ENCODE measurements at regions not wholly inside any gene's neighbourhood (a gene's known extent, or its start where the extent isn't known, plus 50 kb on each side); places are given as distances from the start of the nearest gene placed in this dataset.

DNA sequence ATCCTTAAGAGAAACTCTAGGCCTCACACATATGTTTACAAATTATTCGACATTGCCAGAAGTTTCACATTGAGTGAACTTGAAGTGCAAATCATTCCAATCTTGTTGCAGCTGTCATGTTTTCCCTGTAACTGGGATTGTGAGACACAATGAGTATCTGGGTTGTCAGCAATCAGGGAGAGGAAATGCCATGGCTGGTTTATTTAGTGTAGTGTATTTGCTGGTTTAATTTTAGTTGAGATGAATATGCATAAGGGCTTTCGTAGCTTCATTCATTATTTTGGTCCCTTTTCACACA is 54.2 kb upstream of the USP1 start:
- TF ChIP-seq, protein P1, sequence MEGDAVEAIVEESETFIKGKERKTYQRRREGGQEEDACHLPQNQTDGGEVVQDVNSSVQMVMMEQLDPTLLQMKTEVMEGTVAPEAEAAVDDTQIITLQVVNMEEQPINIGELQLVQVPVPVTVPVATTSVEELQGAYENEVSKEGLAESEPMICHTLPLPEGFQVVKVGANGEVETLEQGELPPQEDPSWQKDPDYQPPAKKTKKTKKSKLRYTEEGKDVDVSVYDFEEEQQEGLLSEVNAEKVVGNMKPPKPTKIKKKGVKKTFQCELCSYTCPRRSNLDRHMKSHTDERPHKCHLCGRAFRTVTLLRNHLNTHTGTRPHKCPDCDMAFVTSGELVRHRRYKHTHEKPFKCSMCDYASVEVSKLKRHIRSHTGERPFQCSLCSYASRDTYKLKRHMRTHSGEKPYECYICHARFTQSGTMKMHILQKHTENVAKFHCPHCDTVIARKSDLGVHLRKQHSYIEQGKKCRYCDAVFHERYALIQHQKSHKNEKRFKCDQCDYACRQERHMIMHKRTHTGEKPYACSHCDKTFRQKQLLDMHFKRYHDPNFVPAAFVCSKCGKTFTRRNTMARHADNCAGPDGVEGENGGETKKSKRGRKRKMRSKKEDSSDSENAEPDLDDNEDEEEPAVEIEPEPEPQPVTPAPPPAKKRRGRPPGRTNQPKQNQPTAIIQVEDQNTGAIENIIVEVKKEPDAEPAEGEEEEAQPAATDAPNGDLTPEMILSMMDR (IDR thresholded peaks at IDR 0.05; ENCODE audit: low read depth, low read length, missing control alignments) = no peak
- H3K4me3 ChIP-seq (ENCODE audit: low read depth, low read length) = no peak overlapping the region
- in situ Hi-C loops (cut with HindIII; ENCODE audit: low sequenced_read_pairs) = no loop called here
- DNase-seq (ENCODE audit: low read depth) = no peak

DNA sequence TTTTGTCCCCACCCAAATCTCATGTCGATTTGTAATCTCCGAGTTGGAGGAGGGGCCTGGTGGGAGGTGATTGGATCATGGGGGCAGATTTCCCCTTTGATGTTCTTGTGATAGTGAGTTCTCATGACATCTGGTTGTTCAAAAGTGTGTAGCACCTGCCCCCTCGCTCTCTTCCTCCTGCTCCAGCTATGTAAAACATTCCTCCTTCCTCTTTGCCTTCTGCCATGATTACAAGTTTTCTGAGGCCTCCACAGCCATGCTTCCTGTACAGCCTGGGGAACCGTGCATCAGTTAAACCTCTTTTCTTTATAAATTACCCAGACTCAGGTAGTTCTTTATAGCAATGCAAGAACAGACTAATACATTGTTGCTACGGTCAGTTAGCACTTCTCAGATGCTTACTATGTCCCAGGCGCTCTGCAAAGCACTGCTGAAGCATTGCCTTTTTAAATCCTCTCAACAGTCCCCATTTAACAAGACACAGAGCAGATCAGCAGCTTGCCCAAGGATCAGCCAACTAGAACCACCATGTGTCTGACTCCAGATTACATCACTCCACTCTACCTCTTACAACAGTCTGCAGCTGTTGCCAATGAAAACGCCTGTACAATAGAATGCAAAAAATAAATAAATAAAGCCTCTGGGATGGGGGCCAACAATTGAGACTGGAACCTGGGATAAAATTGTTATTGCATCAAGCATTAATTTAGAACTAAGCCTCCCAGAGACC is 52.4 kb upstream of the USP1 start:
- TF ChIP-seq, protein P1 (IDR thresholded peaks at IDR 0.05; ENCODE audit: low read depth, low read length, missing control alignments) = no peak
- no peak overlapping the region for H3K4me3 ChIP-seq (ENCODE audit: low read depth, low read length)
- in situ Hi-C loops (cut with HindIII; ENCODE audit: low sequenced_read_pairs) = no loop called here
- peak; percentile 89 for DNase-seq (ENCODE audit: low read depth)

DNA sequence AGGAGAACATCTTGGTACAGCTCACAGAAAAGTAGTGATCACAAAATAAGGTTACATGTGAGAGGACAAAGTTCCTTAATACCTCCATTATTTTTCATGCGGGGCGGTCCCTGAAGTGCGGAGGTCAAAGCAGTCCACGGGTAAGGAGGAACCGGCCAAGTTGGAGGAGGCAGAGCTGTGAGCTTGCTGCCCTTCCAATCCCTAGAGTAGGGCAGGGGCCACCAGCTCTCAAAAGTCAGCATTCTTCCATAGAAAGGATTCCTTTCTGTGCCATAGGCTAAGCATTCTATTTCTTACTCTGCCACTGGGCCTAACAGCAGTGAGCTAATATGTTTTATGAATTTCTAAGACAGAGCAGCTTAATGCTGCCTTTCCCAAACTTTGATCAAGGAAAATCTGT is 50.9 kb upstream of the USP1 start:
- H3K4me3 ChIP-seq (ENCODE audit: low read depth, low read length) = no peak overlapping the region
- TF ChIP-seq, protein P1 (IDR thresholded peaks at IDR 0.05; ENCODE audit: low read depth, low read length, missing control alignments) = no peak
- DNase-seq (ENCODE audit: low read depth) = no peak
- in situ Hi-C loops (cut with HindIII; ENCODE audit: low sequenced_read_pairs) = no loop called here

DNA sequence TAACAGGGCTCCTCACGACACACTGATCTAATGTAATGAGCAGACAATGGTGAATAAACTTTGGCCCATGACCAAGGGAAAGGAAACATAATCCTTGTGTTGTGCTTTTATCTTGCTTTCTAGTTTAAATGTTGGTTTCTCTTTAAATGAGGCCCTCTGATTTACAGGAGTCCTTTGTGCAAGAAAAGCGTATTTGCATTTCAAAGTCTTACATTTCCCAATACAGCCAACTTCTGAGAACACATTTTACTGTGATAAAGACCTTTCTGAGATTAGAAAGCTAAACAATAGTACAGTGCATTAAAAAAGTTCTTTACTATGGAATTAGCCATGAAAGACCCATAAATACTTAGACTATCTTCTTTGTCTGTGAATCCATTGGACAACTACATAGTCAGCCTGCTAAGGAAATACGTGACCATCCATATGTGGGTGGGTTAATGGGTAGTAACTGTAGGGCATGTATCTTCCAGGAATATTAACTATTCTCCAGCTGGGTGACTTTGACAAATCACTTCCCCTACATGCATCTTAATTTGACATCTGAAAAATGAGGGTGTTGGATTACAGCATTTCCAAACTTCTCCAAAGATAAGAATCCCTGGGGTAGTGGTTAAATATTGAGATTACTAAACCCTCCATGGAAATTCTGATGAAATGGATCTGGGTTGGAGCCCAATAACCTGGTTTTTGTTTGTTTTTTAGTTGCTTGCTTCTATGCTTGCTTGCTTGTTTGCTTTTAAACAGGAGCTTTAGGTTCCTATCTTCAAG is 50.3 kb upstream of the USP1 start:
- TF ChIP-seq, protein P1 (IDR thresholded peaks at IDR 0.05; ENCODE audit: low read depth, low read length, missing control alignments) = no peak
- H3K4me3 ChIP-seq (ENCODE audit: low read depth, low read length) = no peak overlapping the region
- in situ Hi-C loops (cut with HindIII; ENCODE audit: low sequenced_read_pairs) = no loop called here
- DNase-seq (ENCODE audit: low read depth) = no peak

All from astrocyte of the cerebellum (primary cell).